SK-N-SH (cell line): ENCODE measurements at regions not wholly inside any gene's neighbourhood (a gene's known extent, or its start where the extent isn't known, plus 50 kb on each side); places are given as distances from the start of the nearest gene placed in this dataset.

Source experiments
- EP300 ChIP-seq, 2 experiments: IDR thresholded peaks; 2 replicates each; pipeline versions ENCODE4 v1.4.0 to v1.6.1; 2012; ENCODE audit warnings: borderline replicate concordance in 1 of 2, low read depth in 1 of 2, low read length in 1 of 2
- POLR2AphosphoS5 ChIP-seq: IDR thresholded peaks from 2 replicates; pipeline ENCODE4 v1.6.1; 2012; ENCODE audit warnings: low read depth, low read length
- RAD21 ChIP-seq: IDR thresholded peaks from 2 replicates; pipeline ENCODE4 v1.6.1; 2012; ENCODE audit warnings: mild to moderate bottlenecking, low read length
- USF1 ChIP-seq: IDR thresholded peaks from 2 replicates; pipeline ENCODE4 v1.4.0; 2012; ENCODE audit warnings: low read depth, borderline replicate concordance
- TF ChIP-seq, protein P1 (sequence below): fragments of 200-600 bp; sonication (generic); IDR thresholded peaks from 2 replicates; pipeline ENCODE4 v1.6.1; 2017; ENCODE audit warnings: antibody characterized with exemption, mild to moderate bottlenecking, moderate library complexity

DNA sequence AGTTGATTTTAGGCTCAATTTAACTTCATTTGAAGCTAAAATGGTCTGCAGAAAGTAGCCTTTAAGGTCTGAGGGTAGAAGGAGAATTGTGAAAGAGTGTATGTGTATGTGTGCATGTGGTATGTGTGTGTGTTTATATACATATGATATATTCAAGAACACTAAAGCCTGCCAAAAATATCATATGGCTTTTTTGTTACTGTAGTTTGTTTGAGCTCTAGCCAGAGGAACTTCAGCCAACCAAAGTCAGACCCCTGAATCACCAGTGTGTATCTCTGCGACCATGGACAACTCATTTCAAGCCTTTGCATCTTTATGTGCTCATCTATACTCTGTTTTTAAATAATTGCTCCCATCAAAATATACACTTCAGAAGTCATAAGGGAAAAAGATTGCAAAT lies 58.4 kb upstream of the HDAC9 start:
- TF ChIP-seq RAD21 (no peak), USF1 (no peak), POLR2AphosphoS5 (no peak), EP300 (IDR thresholded peaks at IDR 0.05; ENCODE audit: borderline replicate concordance in 1 of 2, low read depth in 1 of 2, low read length in 1 of 2) (no peak)
- TF ChIP-seq, protein P1, sequence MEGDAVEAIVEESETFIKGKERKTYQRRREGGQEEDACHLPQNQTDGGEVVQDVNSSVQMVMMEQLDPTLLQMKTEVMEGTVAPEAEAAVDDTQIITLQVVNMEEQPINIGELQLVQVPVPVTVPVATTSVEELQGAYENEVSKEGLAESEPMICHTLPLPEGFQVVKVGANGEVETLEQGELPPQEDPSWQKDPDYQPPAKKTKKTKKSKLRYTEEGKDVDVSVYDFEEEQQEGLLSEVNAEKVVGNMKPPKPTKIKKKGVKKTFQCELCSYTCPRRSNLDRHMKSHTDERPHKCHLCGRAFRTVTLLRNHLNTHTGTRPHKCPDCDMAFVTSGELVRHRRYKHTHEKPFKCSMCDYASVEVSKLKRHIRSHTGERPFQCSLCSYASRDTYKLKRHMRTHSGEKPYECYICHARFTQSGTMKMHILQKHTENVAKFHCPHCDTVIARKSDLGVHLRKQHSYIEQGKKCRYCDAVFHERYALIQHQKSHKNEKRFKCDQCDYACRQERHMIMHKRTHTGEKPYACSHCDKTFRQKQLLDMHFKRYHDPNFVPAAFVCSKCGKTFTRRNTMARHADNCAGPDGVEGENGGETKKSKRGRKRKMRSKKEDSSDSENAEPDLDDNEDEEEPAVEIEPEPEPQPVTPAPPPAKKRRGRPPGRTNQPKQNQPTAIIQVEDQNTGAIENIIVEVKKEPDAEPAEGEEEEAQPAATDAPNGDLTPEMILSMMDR = no peak
